Activated naive CD4-positive, alpha-beta T cell treated with anti-CD3 and anti-CD28 coated beads, Interleukin-2, amount 50 U/mL, for 24 hours (primary cell): ENCODE measurements at regions not wholly inside any gene's neighbourhood (a gene's known extent, or its start where the extent isn't known, plus 50 kb on each side); places are given as distances from the start of the nearest gene placed in this dataset.
"Not testable (repeated sequence)": the region's sequence is repeated elsewhere in the genome, so short reads cannot be mapped to it uniquely, and the experiment has no call there.

Experiments
- H3K27ac Mint-ChIP-seq: one replicate; pipeline ENCODE4 v1.8.0; 2021; ENCODE audit warnings: mild to moderate bottlenecking, mixed read lengths
- H3K27me3 Mint-ChIP-seq: one replicate; pipeline ENCODE4 v1.8.0; 2021; ENCODE audit warnings: mixed read lengths
- H3K36me3 Mint-ChIP-seq: one replicate; pipeline ENCODE4 v1.8.0; 2021; ENCODE audit warnings: mixed read lengths
- H3K4me1 Mint-ChIP-seq: one replicate; pipeline ENCODE4 v1.8.0; 2021; ENCODE audit warnings: mixed read lengths
- H3K4me3 Mint-ChIP-seq: one replicate; pipeline ENCODE4 v1.8.0; 2021; ENCODE audit warnings: mild to moderate bottlenecking, mixed read lengths
- H3K9me3 Mint-ChIP-seq: one replicate; pipeline ENCODE4 v1.8.0; 2021; ENCODE audit warnings: mixed read lengths

- Mint-ChIP-seq H3K36me3 (no peaks in the 10 kb centered on the region), H3K27me3 (no peaks in the 10 kb centered on the region), H3K9me3 (no peaks in the 10 kb centered on the region), H3K27ac (no peak overlapping the region), H3K4me1 (no peaks in the 10 kb centered on the region), H3K4me3 (no peak overlapping the region)
Observed at GRCh38 chr2:107094450-107094986, 208.6 kb upstream of the ST6GAL2 start.

DNA sequence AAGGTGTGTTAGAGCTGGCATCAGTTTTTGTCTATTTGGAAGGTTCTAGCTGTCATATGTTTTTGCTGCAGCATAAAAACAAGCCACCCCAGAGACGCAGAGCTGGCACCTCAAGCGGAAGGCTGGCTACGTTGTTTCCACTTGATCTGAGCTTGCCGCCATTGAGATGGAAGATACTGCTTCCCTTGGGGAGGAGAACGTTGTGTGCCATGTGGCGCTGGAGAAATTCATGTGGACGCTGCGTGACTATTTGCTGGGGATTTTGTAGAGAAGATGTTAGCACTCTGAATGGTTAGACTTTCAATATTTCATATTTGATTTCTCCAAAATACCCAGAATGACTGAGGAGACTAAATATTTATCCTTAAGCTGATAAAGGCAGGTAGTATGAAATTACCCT is 216.2 kb upstream of the ST6GAL2 start:
- Mint-ChIP-seq H3K27ac (no peak overlapping the region), H3K4me3 (no peak overlapping the region), H3K27me3 (no peaks in the 10 kb centered on the region), H3K4me1 (no peaks in the 10 kb centered on the region), H3K36me3 (no peaks in the 10 kb centered on the region), H3K9me3 (peaks cover 16% of the 10 kb centered on the region)

GRCh38 chr2:107107351-107107750 is 221.4 kb upstream of the ST6GAL2 start:
- Mint-ChIP-seq H3K36me3 (no peaks in the 10 kb centered on the region), H3K9me3 (peaks cover 11% of the 10 kb centered on the region), H3K4me1 (no peaks in the 10 kb centered on the region), H3K4me3 (no peak overlapping the region), H3K27ac (no peak overlapping the region), H3K27me3 (no peaks in the 10 kb centered on the region)

GRCh38 chr2:107108556-107108955 is 222.6 kb upstream of the ST6GAL2 start:
- Mint-ChIP-seq H3K27me3 (no peaks in the 10 kb centered on the region), H3K36me3 (no peaks in the 10 kb centered on the region), H3K9me3 (peaks cover 9% of the 10 kb centered on the region), H3K4me3 (no peak overlapping the region), H3K4me1 (no peaks in the 10 kb centered on the region), H3K27ac (no peak overlapping the region)

DNA sequence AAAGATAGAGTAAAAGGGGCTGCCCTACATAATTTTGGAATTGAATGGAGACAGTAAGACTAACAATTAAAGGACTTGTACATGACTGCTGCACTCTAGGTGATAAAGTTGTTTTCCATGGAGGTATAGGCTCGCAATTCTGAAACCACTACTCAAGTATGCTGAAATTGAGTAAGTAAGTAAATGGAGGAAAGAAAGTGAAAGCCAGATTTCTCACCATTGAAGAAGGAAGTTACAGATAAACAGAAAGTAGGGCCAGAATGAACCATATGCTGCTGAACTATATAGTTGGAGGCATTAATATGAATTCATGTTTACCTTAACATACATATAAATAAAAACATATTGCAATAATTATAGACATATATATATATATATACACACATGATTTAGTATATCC is 225.7 kb upstream of the ST6GAL2 start:
- Mint-ChIP-seq H3K9me3 (no peaks in the 10 kb centered on the region), H3K27ac (no peak overlapping the region), H3K27me3 (no peaks in the 10 kb centered on the region), H3K4me3 (no peak overlapping the region), H3K4me1 (no peaks in the 10 kb centered on the region), H3K36me3 (no peaks in the 10 kb centered on the region)

- H3K4me1 Mint-ChIP-seq, result no peaks in the 10 kb centered on the region
- H3K4me3 Mint-ChIP-seq, result no peak overlapping the region
- H3K9me3 Mint-ChIP-seq, result no peaks in the 10 kb centered on the region
- no peaks in the 10 kb centered on the region for H3K27me3 Mint-ChIP-seq
- no peak overlapping the region for H3K27ac Mint-ChIP-seq
- no peaks in the 10 kb centered on the region for H3K36me3 Mint-ChIP-seq
Observed at GRCh38 chr2:107112561-107112960, 226.6 kb upstream of the ST6GAL2 start.

GRCh38 chr2:107128381-107128780 is 242.4 kb upstream of the ST6GAL2 start:
- no peak overlapping the region for H3K27ac Mint-ChIP-seq
- H3K36me3 Mint-ChIP-seq, result no peaks in the 10 kb centered on the region
- no peaks in the 10 kb centered on the region for H3K4me1 Mint-ChIP-seq
- H3K27me3 Mint-ChIP-seq, result no peaks in the 10 kb centered on the region
- H3K4me3 Mint-ChIP-seq, result no peak overlapping the region
- no peaks in the 10 kb centered on the region for H3K9me3 Mint-ChIP-seq

GRCh38 chr2:107132070-107132469 is 246.1 kb upstream of the ST6GAL2 start:
- Mint-ChIP-seq H3K27me3 (no peaks in the 10 kb centered on the region), H3K4me3 (no peak overlapping the region), H3K9me3 (no peaks in the 10 kb centered on the region), H3K36me3 (no peaks in the 10 kb centered on the region), H3K4me1 (no peaks in the 10 kb centered on the region), H3K27ac (no peak overlapping the region)

- Mint-ChIP-seq H3K4me1 (no peaks in the 10 kb centered on the region), H3K9me3 (no peaks in the 10 kb centered on the region), H3K27me3 (no peaks in the 10 kb centered on the region), H3K27ac (no peak overlapping the region), H3K4me3 (no peak overlapping the region), H3K36me3 (no peaks in the 10 kb centered on the region)
Observed at GRCh38 chr2:107132746-107133145, 246.8 kb upstream of the ST6GAL2 start.

DNA sequence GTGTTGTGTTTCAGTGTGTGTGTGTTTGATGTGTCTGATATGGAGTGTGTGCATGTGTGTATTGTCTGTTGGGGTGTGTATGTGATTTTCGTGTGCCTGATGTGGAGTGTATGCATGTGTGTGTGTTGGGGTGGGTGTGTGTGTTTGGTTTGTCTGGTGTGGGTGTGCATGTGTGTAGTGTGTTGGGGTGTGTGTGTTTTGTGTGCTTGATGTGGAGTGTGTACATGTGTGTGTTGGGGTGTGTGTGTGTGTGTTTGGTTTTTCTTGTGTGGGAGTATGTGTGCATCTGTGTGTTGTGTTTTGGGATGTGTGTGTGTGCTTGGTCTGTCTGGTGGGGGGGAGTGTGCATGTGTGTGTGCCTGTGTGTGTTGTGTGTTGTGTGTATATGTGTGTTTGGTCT is 247.4 kb upstream of the ST6GAL2 start:
- H3K4me3 Mint-ChIP-seq, result no peak overlapping the region
- H3K36me3 Mint-ChIP-seq, result no peaks in the 10 kb centered on the region
- H3K27me3 Mint-ChIP-seq, result no peaks in the 10 kb centered on the region
- H3K9me3 Mint-ChIP-seq, result no peaks in the 10 kb centered on the region
- no peak overlapping the region for H3K27ac Mint-ChIP-seq
- no peaks in the 10 kb centered on the region for H3K4me1 Mint-ChIP-seq

GRCh38 chr2:107136733-107137132 is 250.8 kb upstream of the ST6GAL2 start:
- Mint-ChIP-seq H3K27ac (no peak overlapping the region), H3K36me3 (no peaks in the 10 kb centered on the region), H3K9me3 (no peaks in the 10 kb centered on the region), H3K4me3 (no peak overlapping the region), H3K27me3 (no peaks in the 10 kb centered on the region), H3K4me1 (no peaks in the 10 kb centered on the region)

- Mint-ChIP-seq H3K27me3 (no peaks in the 10 kb centered on the region), H3K4me3 (no peak overlapping the region), H3K27ac (no peak overlapping the region)
Observed at GRCh38 chr2:107137706-107138105, 251.7 kb upstream of the ST6GAL2 start.

DNA sequence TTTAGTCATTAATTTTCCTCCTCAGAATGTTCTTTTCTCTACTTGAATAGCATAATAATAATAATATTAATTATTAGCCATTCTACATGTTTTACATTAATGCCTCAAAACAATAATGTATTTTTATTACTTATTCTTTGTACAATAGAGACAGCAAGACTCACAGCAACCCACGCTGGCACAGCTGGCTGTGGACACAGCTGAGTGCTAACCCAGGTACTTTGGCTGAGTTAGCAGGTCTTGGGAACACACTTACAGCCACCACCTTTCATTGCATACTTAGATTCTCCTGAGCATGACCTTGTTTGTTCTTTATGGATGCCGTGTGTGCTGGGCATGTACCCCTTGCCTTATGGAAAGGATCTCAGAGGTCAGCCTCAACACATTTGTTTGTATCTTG is 260.2 kb upstream of the ST6GAL2 start:
- Mint-ChIP-seq H3K9me3 (no peaks in the 10 kb centered on the region), H3K27ac (no peak overlapping the region), H3K27me3 (peaks cover 2% of the 10 kb centered on the region), H3K36me3 (no peaks in the 10 kb centered on the region), H3K4me3 (no peak overlapping the region), H3K4me1 (no peaks in the 10 kb centered on the region)

More at GRCh38 chr2:107137706-107138105, 251.7 kb upstream of the ST6GAL2 start:
- no peaks in the 10 kb centered on the region for H3K36me3 Mint-ChIP-seq
- H3K9me3 Mint-ChIP-seq, result no peaks in the 10 kb centered on the region
- no peaks in the 10 kb centered on the region for H3K4me1 Mint-ChIP-seq

DNA sequence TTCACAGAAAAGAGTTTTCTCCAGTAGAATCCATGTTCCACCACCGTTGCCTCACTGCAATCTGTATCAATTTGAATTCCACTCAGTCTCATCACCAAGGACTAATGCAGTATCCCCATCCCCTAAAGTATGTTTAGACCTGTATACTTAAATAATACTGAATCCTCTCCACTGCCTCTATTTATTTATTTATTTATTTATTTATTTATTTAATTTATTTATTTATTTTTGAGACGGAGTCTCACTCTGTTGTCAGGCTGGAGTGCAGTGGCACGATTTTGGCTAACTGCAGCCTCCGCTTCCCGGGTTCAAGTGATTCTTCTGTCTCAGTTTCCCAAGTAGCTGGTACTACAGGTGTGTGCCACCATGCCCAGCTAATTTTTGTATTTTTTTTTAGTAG is 260.7 kb upstream of the ST6GAL2 start:
- H3K27ac Mint-ChIP-seq, H3K27me3 Mint-ChIP-seq, H3K4me3 Mint-ChIP-seq, H3K9me3 Mint-ChIP-seq, H3K4me1 Mint-ChIP-seq, H3K36me3 Mint-ChIP-seq: not testable (repeated sequence)

DNA sequence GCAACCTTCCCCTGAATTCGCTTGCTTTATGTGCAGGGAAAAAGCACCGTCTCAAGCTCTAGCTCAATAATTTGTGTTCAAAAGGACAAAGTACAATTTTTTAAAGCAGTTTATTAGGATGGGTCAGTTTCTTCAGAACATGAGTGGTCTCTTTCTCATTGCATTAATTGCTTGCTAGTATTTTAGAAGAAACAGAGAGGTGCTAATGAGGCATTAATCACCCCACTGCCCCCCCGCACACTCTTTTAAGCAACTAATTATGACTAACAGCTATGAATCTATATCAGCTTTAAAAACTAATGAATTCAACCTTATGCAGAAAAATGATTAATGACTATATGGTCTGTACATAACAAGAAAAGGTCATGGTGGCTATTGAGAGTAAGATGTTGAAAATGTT is 262.1 kb upstream of the ST6GAL2 start:
- Mint-ChIP-seq H3K36me3 (no peaks in the 10 kb centered on the region), H3K27me3 (peaks cover 2% of the 10 kb centered on the region), H3K27ac (no peak overlapping the region), H3K4me1 (no peaks in the 10 kb centered on the region), H3K4me3 (no peak overlapping the region), H3K9me3 (no peaks in the 10 kb centered on the region)

- Mint-ChIP-seq H3K4me3 (no peak overlapping the region), H3K9me3 (no peaks in the 10 kb centered on the region)
Observed at GRCh38 chr2:107148496-107148895, 262.5 kb upstream of the ST6GAL2 start.

GRCh38 chr2:107160640-107161239 is 274.8 kb upstream of the ST6GAL2 start:
- Mint-ChIP-seq H3K27me3 (no peaks in the 10 kb centered on the region), H3K4me3 (no peak overlapping the region), H3K36me3 (no peaks in the 10 kb centered on the region), H3K9me3 (peaks cover 5% of the 10 kb centered on the region), H3K4me1 (no peaks in the 10 kb centered on the region), H3K27ac (no peak overlapping the region)

More at GRCh38 chr2:107148496-107148895, 262.5 kb upstream of the ST6GAL2 start:
- peaks cover 2% of the 10 kb centered on the region for H3K27me3 Mint-ChIP-seq
- H3K4me1 Mint-ChIP-seq, result no peaks in the 10 kb centered on the region
- H3K27ac Mint-ChIP-seq, result no peak overlapping the region
- no peaks in the 10 kb centered on the region for H3K36me3 Mint-ChIP-seq
